GM19035 (cell line): ENCODE measurements at regions not wholly inside any gene's neighbourhood (a gene's known extent, or its start where the extent isn't known, plus 50 kb on each side); places are given as distances from the start of the nearest gene placed in this dataset.
"Not testable (repeated sequence)": the region's sequence is repeated elsewhere in the genome, so short reads cannot be mapped to it uniquely, and the experiment has no call there.

ENCODE experiments used
- ATAC-seq: cut with Tn5 transposase; IDR thresholded peaks from one replicate; pipeline ENCODE4 v1.9.1; 2021; ENCODE audit not compliant: unreplicated experiment

GRCh38 chr14:40402957-40403356 lies 970.7 kb upstream of the FBXO33 start:
- no peak for ATAC-seq

DNA sequence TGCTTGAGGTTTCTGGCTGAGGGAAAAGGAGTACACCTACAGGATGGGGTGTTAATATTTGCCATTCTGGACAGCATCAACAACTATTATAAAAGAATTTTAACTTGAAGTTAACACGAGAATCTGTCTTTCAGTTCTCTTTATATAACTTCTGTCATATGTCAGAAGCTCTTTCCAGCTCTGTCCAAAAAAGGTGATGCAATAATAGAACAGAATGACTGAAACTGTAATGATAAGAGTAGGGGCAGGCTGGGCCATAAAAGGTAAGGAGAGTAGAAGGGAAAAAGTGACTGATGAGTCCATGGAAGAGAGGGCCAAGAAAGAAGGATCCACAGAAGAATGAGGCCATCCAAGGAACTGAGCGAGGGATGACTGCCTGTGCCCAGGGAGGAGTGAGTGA lies 966.7 kb upstream of the FBXO33 start:
- no peak for ATAC-seq

DNA sequence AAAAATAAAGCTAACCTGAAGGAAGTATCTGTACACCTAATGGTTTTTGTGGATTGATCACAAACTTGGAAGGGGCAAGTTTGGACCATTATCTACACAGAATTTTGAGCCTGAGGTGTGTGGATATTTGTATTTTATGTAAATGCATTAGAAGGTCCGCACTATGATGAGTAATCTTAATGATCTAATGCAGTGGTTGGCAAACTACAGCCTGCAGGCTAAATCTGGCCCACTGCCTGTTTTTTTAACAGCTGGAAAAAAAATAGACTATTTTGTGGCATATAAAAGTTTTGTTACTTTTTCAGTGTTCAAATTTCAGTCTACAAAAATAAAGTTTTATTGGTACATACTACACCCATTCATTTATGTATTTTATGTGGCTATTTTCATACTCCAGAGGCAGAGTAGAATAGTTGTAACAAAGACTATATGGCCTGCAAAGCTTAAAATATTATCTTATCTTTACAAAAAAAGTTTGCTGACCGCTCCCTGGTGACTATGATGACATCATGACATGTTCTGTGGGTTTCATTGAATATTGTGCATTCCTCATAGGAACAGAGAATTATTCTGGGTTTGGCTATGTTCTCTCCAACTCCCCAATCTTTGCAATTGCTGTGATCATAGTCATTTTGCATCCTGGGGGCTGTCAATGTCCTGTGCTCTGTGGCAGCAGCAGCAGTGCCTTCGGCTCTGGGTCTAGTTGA lies 962.6 kb upstream of the FBXO33 start:
- ATAC-seq = no peak

- ATAC-seq = no peak
These were observed 960.9 kb upstream of the FBXO33 start for GRCh38 chr14:40393143-40393542.

DNA sequence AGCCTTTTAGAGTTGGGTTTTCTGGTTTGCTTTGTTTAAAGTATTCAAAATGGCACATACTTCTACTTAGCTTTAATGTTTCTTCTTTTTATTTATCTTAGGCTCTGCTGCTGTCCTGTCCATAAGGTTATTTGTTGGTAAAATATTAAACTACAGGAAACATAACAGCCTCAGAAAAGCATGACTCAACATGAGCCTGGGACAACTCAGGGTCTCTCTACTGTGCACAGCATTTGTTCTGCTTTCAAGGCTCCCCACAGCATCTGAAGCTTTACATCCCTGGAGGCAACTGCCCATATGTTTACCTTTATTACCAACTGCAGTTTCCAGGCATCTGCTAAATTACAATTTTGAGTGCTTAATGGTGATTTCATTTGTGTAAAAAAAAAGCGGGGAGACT lies 954.2 kb upstream of the FBXO33 start:
- no peak for ATAC-seq

- no peak for ATAC-seq
These were observed 942.0 kb upstream of the FBXO33 start for GRCh38 chr14:40374221-40374620.

- no peak for ATAC-seq
These were observed 938.8 kb upstream of the FBXO33 start for GRCh38 chr14:40371011-40371410.

DNA sequence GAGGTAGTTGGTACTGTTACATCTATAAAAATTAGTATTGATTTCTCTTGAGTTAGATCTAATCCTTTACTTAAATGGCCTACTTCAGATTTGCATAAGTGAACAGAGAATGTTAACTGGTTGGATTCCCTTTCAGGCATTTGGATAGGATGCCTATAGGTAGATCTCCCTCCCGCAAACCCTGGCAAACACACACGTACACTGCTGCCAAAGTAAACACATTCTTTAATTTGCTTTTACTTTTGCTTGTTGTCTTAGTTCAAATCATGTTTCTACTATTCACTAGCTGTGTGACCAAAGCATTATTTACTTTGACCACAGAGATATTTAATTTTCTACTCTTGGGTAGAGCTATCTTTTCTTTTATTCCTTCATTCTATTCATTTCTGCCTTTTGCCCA lies 936.1 kb upstream of the FBXO33 start:
- no peak for ATAC-seq

GRCh38 chr14:40367717-40368116 lies 935.5 kb upstream of the FBXO33 start:
- no peak for ATAC-seq

- ATAC-seq = no peak
These were observed 933.1 kb upstream of the FBXO33 start for GRCh38 chr14:40365305-40365704.

- no peak for ATAC-seq
These were observed 930.6 kb upstream of the FBXO33 start for GRCh38 chr14:40362856-40363255.

GRCh38 chr14:40354754-40355153 lies 922.5 kb upstream of the FBXO33 start:
- ATAC-seq = no peak

GRCh38 chr14:40348104-40348503 lies 915.9 kb upstream of the FBXO33 start:
- ATAC-seq = not testable (repeated sequence)

GRCh38 chr14:40347675-40348074 lies 915.4 kb upstream of the FBXO33 start:
- no peak for ATAC-seq

- ATAC-seq = no peak
These were observed 914.0 kb upstream of the FBXO33 start for GRCh38 chr14:40346275-40346674.

DNA sequence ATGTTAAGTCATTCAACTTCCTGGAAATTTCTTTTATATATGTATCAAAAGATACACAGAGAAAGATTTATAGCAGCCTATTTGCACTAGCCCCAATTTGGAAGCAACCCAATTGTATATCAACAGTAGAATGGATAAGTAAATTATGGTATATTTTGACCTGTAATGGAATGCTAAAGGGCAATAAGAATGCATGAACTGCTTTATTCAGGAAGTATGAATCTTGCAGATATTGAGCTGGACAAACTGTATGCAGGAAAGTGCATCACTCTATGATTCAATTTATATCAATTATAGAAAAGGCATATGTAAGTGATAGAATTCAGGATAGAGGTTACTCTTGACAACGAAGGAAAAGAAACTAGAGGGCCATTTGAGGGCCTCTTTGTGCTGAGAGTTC lies 913.1 kb upstream of the FBXO33 start:
- no peak for ATAC-seq

- no peak for ATAC-seq
These were observed 908.5 kb upstream of the FBXO33 start for GRCh38 chr14:40340708-40341107.

- no peak for ATAC-seq
These were observed 904.6 kb upstream of the FBXO33 start for GRCh38 chr14:40336846-40337245.

DNA sequence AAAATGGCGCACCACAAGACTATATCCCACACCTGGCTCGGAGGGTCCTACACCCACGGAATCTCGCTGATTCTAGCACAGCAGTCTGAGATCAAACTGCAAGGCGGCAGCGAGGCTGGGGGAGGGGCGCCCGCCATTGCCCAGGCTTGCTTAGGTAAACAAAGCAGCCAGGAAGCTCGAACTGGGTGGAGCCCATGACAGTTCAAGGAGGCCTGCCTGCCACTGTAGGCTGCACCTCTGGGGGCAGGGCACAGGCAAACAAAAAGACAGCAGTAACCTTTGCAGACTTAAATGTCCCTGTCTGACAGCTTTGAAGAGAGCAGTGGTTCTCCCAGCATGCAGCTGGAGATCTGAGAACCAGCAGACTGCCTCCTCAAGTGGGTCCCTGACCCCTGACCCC lies 894.3 kb upstream of the FBXO33 start:
- ATAC-seq = not testable (repeated sequence)

- no peak for ATAC-seq
These were observed 886.0 kb upstream of the FBXO33 start for GRCh38 chr14:40318211-40318719.

DNA sequence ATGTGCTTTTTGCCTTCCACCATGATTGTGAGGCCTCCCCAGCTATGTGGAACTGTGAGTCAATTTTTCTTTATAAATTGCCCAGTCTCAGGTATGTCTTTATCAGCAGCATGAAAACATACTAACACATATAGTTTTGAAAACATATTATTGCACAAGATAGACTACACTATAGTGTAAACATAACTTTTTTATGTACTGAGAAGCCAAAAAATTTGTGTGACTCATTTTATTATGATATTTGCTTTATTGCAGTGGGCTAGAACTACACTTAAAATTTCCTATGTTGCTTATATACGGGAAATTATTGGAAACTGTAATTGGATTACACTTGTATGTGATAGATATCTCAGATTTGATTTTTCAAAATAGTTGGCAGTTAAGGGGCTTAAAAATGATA lies 885.5 kb upstream of the FBXO33 start:
- ATAC-seq = no peak

GRCh38 chr14:40312296-40312695 lies 880.1 kb upstream of the FBXO33 start:
- ATAC-seq = no peak

- no peak for ATAC-seq
These were observed 876.9 kb upstream of the FBXO33 start for GRCh38 chr14:40309124-40309523.
